ENCODE measurements at regions not wholly inside any gene's neighbourhood (a gene's known extent, or its start where the extent isn't known, plus 50 kb on each side); places are given as distances from the start of the nearest gene placed in this dataset.

GRCh38 chr11:2083411-2083810 is 55.8 kb downstream of the IGF2 start:
- Mint-ChIP-seq H3K9me3 (peaks cover 31% of the 10 kb centered on the region), H3K27me3 (ENCODE audit: low read depth, poor library complexity) (peaks cover 11% of the 10 kb centered on the region), H3K36me3 (ENCODE audit: low read depth) (peaks cover 16% of the 10 kb centered on the region), H3K27ac (no peak overlapping the region), H3K4me3 (no peak overlapping the region), H3K4me1 (peaks cover 9% of the 10 kb centered on the region)
- TF ChIP-seq, protein P1, sequence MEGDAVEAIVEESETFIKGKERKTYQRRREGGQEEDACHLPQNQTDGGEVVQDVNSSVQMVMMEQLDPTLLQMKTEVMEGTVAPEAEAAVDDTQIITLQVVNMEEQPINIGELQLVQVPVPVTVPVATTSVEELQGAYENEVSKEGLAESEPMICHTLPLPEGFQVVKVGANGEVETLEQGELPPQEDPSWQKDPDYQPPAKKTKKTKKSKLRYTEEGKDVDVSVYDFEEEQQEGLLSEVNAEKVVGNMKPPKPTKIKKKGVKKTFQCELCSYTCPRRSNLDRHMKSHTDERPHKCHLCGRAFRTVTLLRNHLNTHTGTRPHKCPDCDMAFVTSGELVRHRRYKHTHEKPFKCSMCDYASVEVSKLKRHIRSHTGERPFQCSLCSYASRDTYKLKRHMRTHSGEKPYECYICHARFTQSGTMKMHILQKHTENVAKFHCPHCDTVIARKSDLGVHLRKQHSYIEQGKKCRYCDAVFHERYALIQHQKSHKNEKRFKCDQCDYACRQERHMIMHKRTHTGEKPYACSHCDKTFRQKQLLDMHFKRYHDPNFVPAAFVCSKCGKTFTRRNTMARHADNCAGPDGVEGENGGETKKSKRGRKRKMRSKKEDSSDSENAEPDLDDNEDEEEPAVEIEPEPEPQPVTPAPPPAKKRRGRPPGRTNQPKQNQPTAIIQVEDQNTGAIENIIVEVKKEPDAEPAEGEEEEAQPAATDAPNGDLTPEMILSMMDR (IDR thresholded peaks at IDR 0.05): no peak
- DNase-seq: no peak

GRCh38 chr11:2077061-2077802 is 62.0 kb downstream of the IGF2 start:
- H3K36me3 Mint-ChIP-seq (ENCODE audit: low read depth): no peaks in the 10 kb centered on the region
- no peak for DNase-seq
- H3K4me3 Mint-ChIP-seq: no peak overlapping the region
- peaks cover 8% of the 10 kb centered on the region for H3K9me3 Mint-ChIP-seq
- TF ChIP-seq, protein P1 (IDR thresholded peaks at IDR 0.05): no peak
- peaks cover 20% of the 10 kb centered on the region for H3K4me1 Mint-ChIP-seq
- no peak overlapping the region for H3K27ac Mint-ChIP-seq
- H3K27me3 Mint-ChIP-seq (ENCODE audit: low read depth, poor library complexity): peaks cover 23% of the 10 kb centered on the region

- no peak for DNase-seq
- peaks cover 6% of the 10 kb centered on the region for H3K9me3 Mint-ChIP-seq
Measured at GRCh38 chr11:2076441-2076840, 62.7 kb downstream of the IGF2 start.

DNA sequence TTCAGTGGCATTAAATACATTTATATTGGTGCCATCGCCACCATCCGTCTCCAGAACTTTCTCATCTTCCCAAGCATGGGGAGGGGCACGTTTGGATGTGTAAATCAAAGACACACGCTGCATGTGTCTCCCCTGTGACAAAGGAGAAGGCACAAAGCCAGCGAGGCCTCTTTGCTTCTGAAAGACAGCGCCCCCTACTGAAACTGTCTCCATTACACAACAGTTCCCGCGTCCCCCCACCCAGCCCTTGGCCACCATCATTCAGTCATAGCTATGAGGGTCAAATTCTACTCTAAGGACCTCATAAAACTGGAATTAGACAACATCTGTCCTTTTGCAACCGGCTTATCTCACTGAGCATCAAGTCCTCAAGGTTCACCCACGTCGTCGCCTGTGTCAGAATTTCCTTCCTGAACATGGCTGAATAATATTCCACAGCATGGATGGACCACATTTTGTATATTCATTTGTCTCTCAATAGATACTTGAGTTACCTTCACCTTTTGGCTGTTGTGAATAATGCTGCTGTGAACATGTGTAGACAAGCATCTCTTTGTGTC is 64.8 kb downstream of the IGF2 start:
- no peak overlapping the region for H3K4me3 Mint-ChIP-seq
- H3K9me3 Mint-ChIP-seq: peaks cover 6% of the 10 kb centered on the region
- peaks cover 20% of the 10 kb centered on the region for H3K27me3 Mint-ChIP-seq (ENCODE audit: low read depth, poor library complexity)
- TF ChIP-seq, protein P1 (IDR thresholded peaks at IDR 0.05): no peak
- DNase-seq: no peak
- no peaks in the 10 kb centered on the region for H3K36me3 Mint-ChIP-seq (ENCODE audit: low read depth)
- H3K4me1 Mint-ChIP-seq: peaks cover 16% of the 10 kb centered on the region
- no peak overlapping the region for H3K27ac Mint-ChIP-seq

More at GRCh38 chr11:2076441-2076840, 62.7 kb downstream of the IGF2 start:
- TF ChIP-seq, protein P1 (IDR thresholded peaks at IDR 0.05): no peak
- Mint-ChIP-seq H3K4me1 (peaks cover 20% of the 10 kb centered on the region), H3K27me3 (ENCODE audit: low read depth, poor library complexity) (peaks cover 28% of the 10 kb centered on the region), H3K27ac (no peak overlapping the region), H3K4me3 (no peak overlapping the region), H3K36me3 (ENCODE audit: low read depth) (no peaks in the 10 kb centered on the region)

DNA sequence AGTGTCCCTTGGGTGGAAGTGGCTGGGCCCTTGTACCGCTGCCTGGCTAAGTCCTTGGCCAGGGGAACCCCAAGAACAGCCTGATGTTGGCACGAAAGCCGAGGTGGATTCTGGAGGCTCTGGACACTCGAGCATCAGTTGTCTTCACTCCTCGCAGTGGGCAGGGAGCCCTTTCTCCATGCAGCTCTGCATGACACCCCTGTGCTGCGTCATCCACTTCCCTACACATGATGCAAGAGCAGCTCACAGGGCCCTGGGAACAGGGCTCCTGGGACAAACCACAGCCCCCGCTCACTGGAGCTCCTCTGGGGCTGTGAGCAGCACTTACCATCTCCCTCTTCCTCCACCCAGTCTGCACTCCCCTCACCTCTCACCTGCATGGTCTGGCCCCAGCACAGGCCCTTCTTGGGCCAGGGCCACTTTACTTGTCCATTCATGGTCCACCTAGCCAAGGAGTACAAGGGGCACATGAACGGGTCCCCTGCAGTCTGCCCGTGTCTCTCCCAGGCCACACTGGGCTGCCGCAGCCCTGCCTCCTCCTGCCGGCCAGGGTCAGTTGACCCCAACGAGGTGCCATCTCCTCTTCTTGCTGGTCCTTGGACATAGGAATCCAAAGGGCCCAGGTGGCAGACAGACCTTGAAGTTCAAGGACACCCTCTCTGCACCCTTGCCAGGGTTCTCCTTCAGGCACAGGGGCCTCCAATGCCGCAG is 66.5 kb downstream of the IGF2 start:
- peaks cover 6% of the 10 kb centered on the region for H3K9me3 Mint-ChIP-seq
- H3K27me3 Mint-ChIP-seq (ENCODE audit: low read depth, poor library complexity): peaks cover 20% of the 10 kb centered on the region
- H3K4me3 Mint-ChIP-seq: no peak overlapping the region
- TF ChIP-seq, protein P1 (IDR thresholded peaks at IDR 0.05): no peak
- H3K36me3 Mint-ChIP-seq (ENCODE audit: low read depth): no peaks in the 10 kb centered on the region
- no peak overlapping the region for H3K27ac Mint-ChIP-seq
- peaks cover 16% of the 10 kb centered on the region for H3K4me1 Mint-ChIP-seq
- no peak for DNase-seq
